Mesothelial cell of epicardium (in vitro differentiated cells): ENCODE measurements at regions not wholly inside any gene's neighbourhood (a gene's known extent, or its start where the extent isn't known, plus 50 kb on each side); places are given as distances from the start of the nearest gene placed in this dataset.
"Not testable (repeated sequence)": the region's sequence is repeated elsewhere in the genome, so short reads cannot be mapped to it uniquely, and the experiment has no call there.

Experiments
- DNase-seq, 2 experiments: peaks; one replicate each; pipeline ENCODE4 v3.0.0; 2021; ENCODE audit warnings: low spot score in 2 of 2; ENCODE audit not compliant: unreplicated experiment in 2 of 2
- H3K27ac Mint-ChIP-seq: 2 replicates; pipeline ENCODE4 v1.8.0; 2021; ENCODE audit warnings: mixed read lengths
- H3K27me3 Mint-ChIP-seq: 2 replicates; pipeline ENCODE4 v1.8.0; 2021; ENCODE audit warnings: low read depth, mixed read lengths
- H3K36me3 Mint-ChIP-seq: 2 replicates; pipeline ENCODE4 v1.8.0; 2021; ENCODE audit warnings: mixed read lengths
- H3K4me1 Mint-ChIP-seq: 2 replicates; pipeline ENCODE4 v1.8.0; 2021; ENCODE audit warnings: mixed read lengths
- H3K4me3 Mint-ChIP-seq: 2 replicates; pipeline ENCODE4 v1.8.0; 2021; ENCODE audit warnings: mild to moderate bottlenecking, moderate library complexity, mixed read lengths
- H3K9me3 Mint-ChIP-seq: 2 replicates; pipeline ENCODE4 v1.8.0; 2021; ENCODE audit warnings: mixed read lengths
- TF ChIP-seq, protein P1 (sequence below): fragments of 200-600 bp; sonication (generic); IDR thresholded peaks from one replicate; pipeline ENCODE4 v1.5.0; 2021; ENCODE audit warnings: antibody characterized with exemption; ENCODE audit not compliant: unreplicated experiment

DNA sequence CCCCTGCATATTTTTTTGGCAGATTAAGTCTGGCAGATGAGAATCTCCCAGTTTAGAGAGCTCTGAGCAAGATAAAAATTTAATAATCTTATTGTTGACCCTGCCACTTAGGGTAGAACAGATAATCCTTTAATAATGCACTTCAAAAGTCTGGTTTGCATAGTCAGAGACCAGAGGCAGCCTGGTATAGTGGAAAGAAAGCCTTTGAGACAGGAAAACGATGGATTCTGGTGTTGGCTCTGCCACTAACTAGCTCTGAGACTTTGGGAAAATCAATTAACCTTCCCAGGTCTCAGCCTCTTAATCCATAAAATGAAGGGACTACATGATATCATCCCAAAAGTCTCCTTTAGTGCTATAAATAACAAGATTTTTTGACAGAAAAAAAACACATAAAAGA lies 824.5 kb downstream of the STIM2 start:
- Mint-ChIP-seq H3K4me1 (peaks cover 3% of the 10 kb centered on the region), H3K27ac (no peak overlapping the region), H3K9me3 (no peaks in the 10 kb centered on the region), H3K36me3 (no peaks in the 10 kb centered on the region), H3K4me3 (no peak overlapping the region), H3K27me3 (peaks cover 37% of the 10 kb centered on the region)
- DNase-seq: no peak
- TF ChIP-seq, protein P1, sequence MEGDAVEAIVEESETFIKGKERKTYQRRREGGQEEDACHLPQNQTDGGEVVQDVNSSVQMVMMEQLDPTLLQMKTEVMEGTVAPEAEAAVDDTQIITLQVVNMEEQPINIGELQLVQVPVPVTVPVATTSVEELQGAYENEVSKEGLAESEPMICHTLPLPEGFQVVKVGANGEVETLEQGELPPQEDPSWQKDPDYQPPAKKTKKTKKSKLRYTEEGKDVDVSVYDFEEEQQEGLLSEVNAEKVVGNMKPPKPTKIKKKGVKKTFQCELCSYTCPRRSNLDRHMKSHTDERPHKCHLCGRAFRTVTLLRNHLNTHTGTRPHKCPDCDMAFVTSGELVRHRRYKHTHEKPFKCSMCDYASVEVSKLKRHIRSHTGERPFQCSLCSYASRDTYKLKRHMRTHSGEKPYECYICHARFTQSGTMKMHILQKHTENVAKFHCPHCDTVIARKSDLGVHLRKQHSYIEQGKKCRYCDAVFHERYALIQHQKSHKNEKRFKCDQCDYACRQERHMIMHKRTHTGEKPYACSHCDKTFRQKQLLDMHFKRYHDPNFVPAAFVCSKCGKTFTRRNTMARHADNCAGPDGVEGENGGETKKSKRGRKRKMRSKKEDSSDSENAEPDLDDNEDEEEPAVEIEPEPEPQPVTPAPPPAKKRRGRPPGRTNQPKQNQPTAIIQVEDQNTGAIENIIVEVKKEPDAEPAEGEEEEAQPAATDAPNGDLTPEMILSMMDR: no peak

DNA sequence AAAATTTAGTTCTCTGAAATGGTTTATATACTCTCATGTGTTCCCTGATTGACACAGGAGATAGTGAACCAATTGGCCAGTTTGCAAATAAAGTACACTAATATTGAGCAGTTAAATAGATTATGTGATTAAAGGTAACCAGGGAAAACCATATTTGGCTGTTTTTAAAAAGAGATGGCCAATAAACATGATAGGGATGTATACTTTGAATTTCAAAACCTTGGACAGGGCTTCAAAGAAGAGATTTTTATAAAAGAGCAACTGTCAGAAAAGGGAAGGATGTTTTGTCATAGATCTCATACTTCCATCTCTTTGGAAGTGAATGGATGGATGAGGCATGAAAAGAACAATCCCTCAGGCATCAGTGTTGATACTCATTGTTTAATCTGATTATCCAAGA lies 825.3 kb downstream of the STIM2 start:
- H3K27ac Mint-ChIP-seq: no peak overlapping the region
- no peaks in the 10 kb centered on the region for H3K36me3 Mint-ChIP-seq
- no peak for DNase-seq
- TF ChIP-seq, protein P1: no peak
- no peak overlapping the region for H3K4me3 Mint-ChIP-seq
- no peaks in the 10 kb centered on the region for H3K9me3 Mint-ChIP-seq
- H3K4me1 Mint-ChIP-seq: peaks cover 3% of the 10 kb centered on the region
- H3K27me3 Mint-ChIP-seq: peaks cover 43% of the 10 kb centered on the region

DNA sequence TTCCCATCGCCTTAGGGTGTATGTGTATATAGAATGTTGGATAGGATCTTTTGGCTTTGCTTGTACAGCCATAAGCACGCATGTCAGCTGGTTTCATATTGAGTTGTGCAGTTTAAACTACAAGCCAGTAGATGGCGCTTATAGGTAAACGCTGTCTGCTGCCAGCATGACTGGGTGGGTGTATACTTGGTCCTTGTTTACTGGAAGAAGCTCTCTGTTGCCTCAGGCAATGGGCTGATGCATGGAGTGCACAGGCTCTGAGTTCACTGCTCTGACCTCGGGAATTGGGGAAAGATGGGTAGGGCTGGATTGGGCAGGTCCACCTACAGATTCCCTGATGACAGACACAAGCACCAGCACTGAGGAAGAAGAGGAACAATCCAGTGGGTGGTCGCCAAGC lies 831.5 kb downstream of the STIM2 start:
- Mint-ChIP-seq H3K27ac (no peak overlapping the region), H3K9me3 (no peaks in the 10 kb centered on the region), H3K4me1 (peaks cover 4% of the 10 kb centered on the region), H3K4me3 (no peak overlapping the region), H3K36me3 (no peaks in the 10 kb centered on the region), H3K27me3 (peaks cover 27% of the 10 kb centered on the region)
- no peak for DNase-seq
- TF ChIP-seq, protein P1: no peak

GRCh38 chr4:27692868-27693634 lies 832.4 kb downstream of the STIM2 start:
- Mint-ChIP-seq H3K9me3 (no peaks in the 10 kb centered on the region), H3K4me3 (no peak overlapping the region), H3K27me3 (peaks cover 22% of the 10 kb centered on the region), H3K4me1 (peaks cover 4% of the 10 kb centered on the region), H3K27ac (no peak overlapping the region), H3K36me3 (no peaks in the 10 kb centered on the region)
- TF ChIP-seq, protein P1: no peak
- DNase-seq: no peak

DNA sequence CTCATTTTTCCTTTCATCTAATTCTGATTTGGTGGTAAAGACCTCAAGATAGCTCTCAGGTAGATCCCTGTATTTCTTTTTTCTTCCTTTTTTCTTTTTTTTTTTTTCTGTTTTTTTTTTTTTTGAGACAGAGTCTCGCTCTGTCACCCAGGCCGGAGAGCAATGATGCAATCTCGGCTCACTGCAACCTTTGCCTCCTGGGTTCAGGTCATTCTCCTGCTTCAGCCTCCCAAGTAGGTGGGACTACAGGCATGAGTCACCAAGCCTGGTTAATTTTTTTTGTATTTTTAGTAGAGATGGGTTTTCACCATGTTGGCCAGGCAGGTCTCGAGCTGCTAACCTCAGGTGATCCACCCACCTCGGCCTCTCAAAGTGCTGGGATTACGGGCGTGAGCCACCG lies 835.6 kb downstream of the STIM2 start:
- H3K27me3 Mint-ChIP-seq, H3K4me3 Mint-ChIP-seq, H3K9me3 Mint-ChIP-seq, H3K36me3 Mint-ChIP-seq, H3K27ac Mint-ChIP-seq, H3K4me1 Mint-ChIP-seq, DNase-seq: not testable (repeated sequence)

- H3K27me3 Mint-ChIP-seq: no peaks in the 10 kb centered on the region
- TF ChIP-seq, protein P1: no peak
- no peak overlapping the region for H3K27ac Mint-ChIP-seq
- no peak for DNase-seq
- H3K9me3 Mint-ChIP-seq: peaks cover 3% of the 10 kb centered on the region
- H3K36me3 Mint-ChIP-seq: no peaks in the 10 kb centered on the region
- no peak overlapping the region for H3K4me3 Mint-ChIP-seq
- peaks cover 3% of the 10 kb centered on the region for H3K4me1 Mint-ChIP-seq
These were observed 841.0 kb downstream of the STIM2 start for GRCh38 chr4:27701606-27702005.
